ENCODE measurements at regions not wholly inside any gene's neighbourhood (a gene's known extent, or its start where the extent isn't known, plus 50 kb on each side); places are given as distances from the start of the nearest gene placed in this dataset.
A peak's percentile ranks its signal among the peaks of the same experiment; 100 is the strongest.

- Histone ChIP-seq H2AFZ (ENCODE audit: low read length) (no peak overlapping the region), H3K4me2 (ENCODE audit: low read length) (no peak overlapping the region), H3K4me1 (ENCODE audit: insufficient read depth, low read length) (peaks cover 51% of the 10 kb centered on the region), H4K20me1 (ENCODE audit: low read length) (no peaks in the 10 kb centered on the region), H3K9me3 (ENCODE audit: low read length) (no peaks in the 10 kb centered on the region), H3K9me2 (replicated peaks; ENCODE audit: low read length) (no peaks in the 10 kb centered on the region), H3K27me3 (ENCODE audit: low read length) (no peaks in the 10 kb centered on the region), H3K79me2 (ENCODE audit: low read length) (no peaks in the 10 kb centered on the region), H3K4me3 (ENCODE audit: low read length) (no peak overlapping the region), H3K27ac (ENCODE audit: low read length) (0 out of 2 replicates have a peak overlapping the region, but pooled peaks have one; percentile 63), H3F3A (ENCODE audit: low read length, unreplicated experiment) (no peaks in the 10 kb centered on the region), H3K36me3 (ENCODE audit: low read depth, low read length) (no peaks in the 10 kb centered on the region), H3K9ac (ENCODE audit: low read length) (no peak overlapping the region)
- no TSS peak for BruUV-seq (replicated peaks)
- no peak for TF ChIP-seq CTCF (conservative IDR thresholded peaks at IDR 0.05; ENCODE audit: low read depth, low read length)
- TF ChIP-seq EZH2 (IDR thresholded peaks at IDR 0.05; ENCODE audit: low read length, unreplicated experiment): no peak
- TF ChIP-seq EZH2phosphoT487 (IDR thresholded peaks at IDR 0.05; ENCODE audit: borderline replicate concordance, low read length): no peak
- CTCF ChIA-PET: interaction anchor here (1.1 kb wide), 1 partner anchor 10 kb away, joined by 3 read pairs; no protein-coding TSS in a partner anchor
- intact Hi-C loops (cut with micrococcal nuclease): no loop called here
- POLR2A ChIA-PET (ENCODE audit: unreplicated experiment): no interaction called here
- ATAC-seq (no peak), DNase-seq (no peak)
Observed at GRCh38 chr12:65566751-65567150, 257.5 kb upstream of the HMGA2 start.

GRCh38 chr12:65567820-65568219, 256.5 kb upstream of the HMGA2 start:
- BruUV-seq (replicated peaks): no TSS peak
- Histone ChIP-seq H3K9ac (ENCODE audit: low read length) (no peak overlapping the region), H3K79me2 (ENCODE audit: low read length) (no peaks in the 10 kb centered on the region), H3K27ac (ENCODE audit: low read length) (no peak overlapping the region), H4K20me1 (ENCODE audit: low read length) (no peaks in the 10 kb centered on the region), H3K9me2 (replicated peaks; ENCODE audit: low read length) (no peaks in the 10 kb centered on the region), H2AFZ (ENCODE audit: low read length) (no peak overlapping the region), H3K4me3 (ENCODE audit: low read length) (no peak overlapping the region), H3K9me3 (ENCODE audit: low read length) (no peaks in the 10 kb centered on the region), H3K4me2 (ENCODE audit: low read length) (no peak overlapping the region), H3K27me3 (ENCODE audit: low read length) (no peaks in the 10 kb centered on the region), H3K4me1 (ENCODE audit: insufficient read depth, low read length) (peaks cover 41% of the 10 kb centered on the region), H3F3A (ENCODE audit: low read length, unreplicated experiment) (no peaks in the 10 kb centered on the region), H3K36me3 (ENCODE audit: low read depth, low read length) (no peaks in the 10 kb centered on the region)
- DNase-seq: no peak
- intact Hi-C loops (cut with micrococcal nuclease): no loop called here
- POLR2A ChIA-PET (ENCODE audit: unreplicated experiment): no interaction called here
- ATAC-seq: no peak
- CTCF ChIA-PET: no interaction called here
- TF ChIP-seq CTCF (conservative IDR thresholded peaks at IDR 0.05; ENCODE audit: low read depth, low read length): no peak
- TF ChIP-seq EZH2 (IDR thresholded peaks at IDR 0.05; ENCODE audit: low read length, unreplicated experiment): no peak
- no peak for TF ChIP-seq EZH2phosphoT487 (IDR thresholded peaks at IDR 0.05; ENCODE audit: borderline replicate concordance, low read length)

- BruUV-seq (replicated peaks): no TSS peak
- ChIA-PET CTCF (no interaction called here), POLR2A (ENCODE audit: unreplicated experiment) (no interaction called here)
- H3K9me2 ChIP-seq (replicated peaks; ENCODE audit: low read length): no peaks in the 10 kb centered on the region
- no peaks in the 10 kb centered on the region for H3K9me3 ChIP-seq (ENCODE audit: low read length)
- DNase-seq (peak; percentile 87), ATAC-seq (peak; percentile 63)
- H3K4me2 ChIP-seq (ENCODE audit: low read length): peak overlapping the region; percentile 7; the same call in 1 of the 2 replicates
- no peaks in the 10 kb centered on the region for H4K20me1 ChIP-seq (ENCODE audit: low read length)
- H3K79me2 ChIP-seq (ENCODE audit: low read length): no peaks in the 10 kb centered on the region
- H3K36me3 ChIP-seq (ENCODE audit: low read depth, low read length): no peaks in the 10 kb centered on the region
- no peak overlapping the region for H2AFZ ChIP-seq (ENCODE audit: low read length)
- no peaks in the 10 kb centered on the region for H3K27me3 ChIP-seq (ENCODE audit: low read length)
- H3K4me1 ChIP-seq (ENCODE audit: insufficient read depth, low read length): peaks cover 37% of the 10 kb centered on the region
- no peak overlapping the region for H3K9ac ChIP-seq (ENCODE audit: low read length)
- peak overlapping the region; percentile 4 for H3K27ac ChIP-seq (ENCODE audit: low read length)
- intact Hi-C loops (cut with micrococcal nuclease): no loop called here
- TF ChIP-seq EZH2 (IDR thresholded peaks at IDR 0.05; ENCODE audit: low read length, unreplicated experiment): no peak
- no peak for TF ChIP-seq EZH2phosphoT487 (IDR thresholded peaks at IDR 0.05; ENCODE audit: borderline replicate concordance, low read length)
- TF ChIP-seq CTCF (conservative IDR thresholded peaks at IDR 0.05; ENCODE audit: low read depth, low read length): no peak
- H3F3A ChIP-seq (ENCODE audit: low read length, unreplicated experiment): no peaks in the 10 kb centered on the region
- H3K4me3 ChIP-seq (ENCODE audit: low read length): no peak overlapping the region
Observed at GRCh38 chr12:65568517-65568916, 255.8 kb upstream of the HMGA2 start.
